ENCODE measurements at regions not wholly inside any gene's neighbourhood (a gene's known extent, or its start where the extent isn't known, plus 50 kb on each side); places are given as distances from the start of the nearest gene placed in this dataset.
"Not testable (repeated sequence)": the region's sequence is repeated elsewhere in the genome, so short reads cannot be mapped to it uniquely, and the experiment has no call there.

GRCh38 chr17:45554479-45554878 lies 64.0 kb upstream of the PLEKHM1 start:
- not testable (repeated sequence) for H3K27me3 Mint-ChIP-seq, H3K4me3 Mint-ChIP-seq, H3K36me3 Mint-ChIP-seq, H3K9me3 Mint-ChIP-seq, H3K27ac Mint-ChIP-seq, H3K4me1 Mint-ChIP-seq

GRCh38 chr17:45558821-45559220 lies 68.3 kb upstream of the PLEKHM1 start:
- not testable (repeated sequence) for H3K36me3 Mint-ChIP-seq, H3K4me3 Mint-ChIP-seq, H3K27me3 Mint-ChIP-seq, H3K9me3 Mint-ChIP-seq, H3K4me1 Mint-ChIP-seq, H3K27ac Mint-ChIP-seq

GRCh38 chr17:45562868-45563267 lies 72.3 kb upstream of the PLEKHM1 start:
- H3K27me3 Mint-ChIP-seq, H3K9me3 Mint-ChIP-seq, H3K27ac Mint-ChIP-seq, H3K36me3 Mint-ChIP-seq, H3K4me3 Mint-ChIP-seq: not testable (repeated sequence)
- H3K4me1 Mint-ChIP-seq, result peaks cover 18% of the 10 kb centered on the region

- not testable (repeated sequence) for H3K9me3 Mint-ChIP-seq, H3K36me3 Mint-ChIP-seq, H3K27ac Mint-ChIP-seq, H3K27me3 Mint-ChIP-seq, H3K4me3 Mint-ChIP-seq
- H3K4me1 Mint-ChIP-seq, result peaks cover 22% of the 10 kb centered on the region
Measured at GRCh38 chr17:45563283-45563682, 72.8 kb upstream of the PLEKHM1 start.

GRCh38 chr17:45568275-45568674 lies 77.8 kb upstream of the PLEKHM1 start:
- H3K9me3 Mint-ChIP-seq, H3K36me3 Mint-ChIP-seq, H3K27me3 Mint-ChIP-seq, H3K27ac Mint-ChIP-seq: not testable (repeated sequence)
- Mint-ChIP-seq H3K4me3 (peak overlapping the region; percentile 49), H3K4me1 (peaks cover 28% of the 10 kb centered on the region)

GRCh38 chr17:45573326-45573725 lies 82.8 kb upstream of the PLEKHM1 start:
- not testable (repeated sequence) for H3K36me3 Mint-ChIP-seq, H3K9me3 Mint-ChIP-seq, H3K4me3 Mint-ChIP-seq, H3K27ac Mint-ChIP-seq, H3K27me3 Mint-ChIP-seq
- peaks cover 50% of the 10 kb centered on the region for H3K4me1 Mint-ChIP-seq

- peak overlapping the region; percentile 64 for H3K27ac Mint-ChIP-seq
- H3K9me3 Mint-ChIP-seq, result no peaks in the 10 kb centered on the region
- peaks cover 7% of the 10 kb centered on the region for H3K36me3 Mint-ChIP-seq
- peaks cover 52% of the 10 kb centered on the region for H3K4me1 Mint-ChIP-seq
- H3K27me3 Mint-ChIP-seq, result no peaks in the 10 kb centered on the region
- H3K4me3 Mint-ChIP-seq, result peak overlapping the region; percentile 27
Measured at GRCh38 chr17:45573924-45574770, 83.6 kb upstream of the PLEKHM1 start.

- Mint-ChIP-seq H3K27ac (no peak overlapping the region), H3K9me3 (no peaks in the 10 kb centered on the region), H3K27me3 (no peaks in the 10 kb centered on the region), H3K36me3 (peaks cover 14% of the 10 kb centered on the region), H3K4me1 (peaks cover 64% of the 10 kb centered on the region), H3K4me3 (no peak overlapping the region)
Measured at GRCh38 chr17:45575126-45575885, 84.8 kb upstream of the PLEKHM1 start.

- not testable (repeated sequence) for H3K27me3 Mint-ChIP-seq, H3K9me3 Mint-ChIP-seq, H3K4me3 Mint-ChIP-seq
- Mint-ChIP-seq H3K27ac (peak overlapping the region; percentile 68), H3K4me1 (peaks cover 73% of the 10 kb centered on the region), H3K36me3 (peaks cover 18% of the 10 kb centered on the region)
Measured at GRCh38 chr17:45576527-45577307, 86.2 kb upstream of the PLEKHM1 start.

- no peaks in the 10 kb centered on the region for H3K9me3 Mint-ChIP-seq
- H3K36me3 Mint-ChIP-seq, result peaks cover 18% of the 10 kb centered on the region
- peaks cover 83% of the 10 kb centered on the region for H3K4me1 Mint-ChIP-seq
- H3K27me3 Mint-ChIP-seq, result no peaks in the 10 kb centered on the region
- H3K27ac Mint-ChIP-seq, result no peak overlapping the region
- no peak overlapping the region for H3K4me3 Mint-ChIP-seq
Measured at GRCh38 chr17:45577571-45578279, 87.2 kb upstream of the PLEKHM1 start.

GRCh38 chr17:45578516-45579455 lies 88.3 kb upstream of the PLEKHM1 start:
- Mint-ChIP-seq H3K36me3 (peaks cover 18% of the 10 kb centered on the region), H3K4me3 (no peak overlapping the region), H3K27ac (peak overlapping the region; percentile 3), H3K27me3 (no peaks in the 10 kb centered on the region), H3K9me3 (no peaks in the 10 kb centered on the region), H3K4me1 (peaks cover 88% of the 10 kb centered on the region)

- H3K27ac Mint-ChIP-seq, result peak overlapping the region; percentile 32
- H3K36me3 Mint-ChIP-seq, result peaks cover 16% of the 10 kb centered on the region
- peak overlapping the region; percentile 8 for H3K4me3 Mint-ChIP-seq
- H3K27me3 Mint-ChIP-seq, result no peaks in the 10 kb centered on the region
- peaks cover 83% of the 10 kb centered on the region for H3K4me1 Mint-ChIP-seq
- H3K9me3 Mint-ChIP-seq, result no peaks in the 10 kb centered on the region
Measured at GRCh38 chr17:45579529-45580495, 89.3 kb upstream of the PLEKHM1 start.

- H3K9me3 Mint-ChIP-seq, result no peaks in the 10 kb centered on the region
- no peak overlapping the region for H3K27ac Mint-ChIP-seq
- peaks cover 14% of the 10 kb centered on the region for H3K36me3 Mint-ChIP-seq
- no peak overlapping the region for H3K4me3 Mint-ChIP-seq
- no peaks in the 10 kb centered on the region for H3K27me3 Mint-ChIP-seq
- H3K4me1 Mint-ChIP-seq, result peaks cover 77% of the 10 kb centered on the region
Measured at GRCh38 chr17:45580924-45581323, 90.4 kb upstream of the PLEKHM1 start.

All from activated naive CD4-positive, alpha-beta T cell treated with anti-CD3 and anti-CD28 coated beads, Interleukin-2, amount 50 U/mL, for 24 hours (primary cell).